ENCODE measurements at regions not wholly inside any gene's neighbourhood (a gene's known extent, or its start where the extent isn't known, plus 50 kb on each side); places are given as distances from the start of the nearest gene placed in this dataset.

DNA sequence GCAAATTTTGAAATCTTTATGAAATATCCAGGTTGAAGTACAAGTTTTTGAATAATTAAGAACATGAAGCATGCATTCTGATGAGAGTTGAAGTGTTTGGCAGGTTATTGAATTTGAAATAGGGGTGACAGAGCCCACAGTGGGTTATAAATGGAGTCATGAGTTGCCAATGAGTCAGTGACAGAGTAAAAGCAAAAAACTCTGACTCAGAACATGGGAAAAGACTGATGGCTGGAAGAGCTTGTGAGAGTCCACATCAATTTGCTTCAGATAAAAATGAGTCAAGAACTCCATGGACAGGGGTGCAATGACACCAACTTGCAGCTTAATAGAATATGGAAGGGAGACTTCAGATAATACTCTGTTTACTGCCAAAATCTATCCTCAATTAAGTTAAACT is 105.3 kb downstream of the SLC6A15 start:
- DNase-seq (ENCODE audit: low read depth, low spot score): no peak

DNA sequence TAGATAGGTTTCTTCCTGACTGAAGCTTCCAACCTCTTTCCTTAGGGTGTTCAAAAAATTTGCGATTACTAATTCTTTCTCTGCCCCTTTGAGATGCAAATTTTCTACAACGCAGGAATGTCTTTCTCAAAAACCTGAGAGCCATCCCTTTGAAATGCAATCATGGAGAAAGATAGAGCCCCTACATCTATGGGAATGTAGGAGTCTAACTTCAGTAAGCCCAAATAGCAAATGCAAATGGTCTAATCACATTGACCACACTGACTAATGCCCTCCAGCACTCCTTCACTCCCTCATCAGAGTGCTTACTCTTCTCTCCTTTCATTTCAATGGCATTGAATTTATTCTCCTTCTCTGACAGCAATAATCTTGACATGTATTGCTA is 107.1 kb downstream of the SLC6A15 start:
- peak; percentile 75 for DNase-seq (ENCODE audit: low read depth, low spot score)

DNA sequence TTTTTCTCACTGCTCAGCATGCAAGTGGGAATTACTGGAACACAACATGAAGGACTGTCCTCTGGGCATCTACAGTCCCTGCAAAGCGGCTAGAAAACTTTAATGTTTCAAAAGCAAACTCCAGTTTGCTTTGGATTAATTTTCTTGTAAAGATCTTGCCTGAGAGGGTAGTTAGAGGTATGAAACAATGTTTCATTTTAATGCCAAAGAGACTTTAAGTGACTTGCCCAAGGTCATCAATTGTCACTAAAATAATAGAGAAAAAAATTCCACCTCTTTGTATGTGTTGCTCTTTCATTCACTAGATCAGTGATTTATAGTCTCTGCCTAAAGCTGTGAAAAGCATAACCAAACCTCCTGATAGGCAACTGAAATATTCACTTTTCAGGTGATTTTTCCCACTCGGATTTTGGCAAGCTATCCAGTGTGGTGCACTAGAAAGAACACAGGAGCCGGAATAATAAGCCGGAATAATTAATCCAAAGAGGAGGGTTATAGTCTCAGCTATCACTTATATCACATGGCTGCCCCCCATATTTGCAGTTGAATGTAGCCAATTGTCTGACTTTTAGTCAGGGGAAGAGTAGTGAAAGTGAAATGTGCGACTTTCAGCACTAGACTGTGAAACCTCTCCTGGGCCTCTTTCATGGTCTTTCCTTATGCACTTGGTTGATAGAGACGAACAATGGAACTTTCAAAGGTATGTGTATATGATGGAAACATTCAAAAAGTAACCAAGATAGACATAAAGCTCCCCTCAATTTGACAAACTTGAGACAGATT is 107.7 kb downstream of the SLC6A15 start:
- DNase-seq (ENCODE audit: low read depth, low spot score): no peak

DNA sequence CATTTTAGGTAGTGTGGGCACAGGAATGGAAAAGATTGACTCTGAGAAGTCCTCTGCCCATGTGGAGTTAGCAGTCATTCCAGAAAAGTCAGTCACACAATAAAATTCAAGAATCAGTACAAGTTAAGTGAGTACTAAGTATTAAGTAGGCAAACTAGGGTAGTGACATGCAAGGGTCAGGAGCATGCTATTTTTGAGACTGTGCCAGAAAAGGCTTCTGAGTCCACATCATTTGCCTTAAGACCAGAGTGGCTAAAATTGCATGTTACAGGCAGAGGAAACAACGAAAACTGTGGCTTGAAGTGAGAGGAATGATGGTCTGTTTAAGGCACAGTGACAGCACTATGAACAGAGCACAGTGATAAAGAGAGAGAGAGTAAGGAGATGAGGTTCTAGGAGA is 108.9 kb downstream of the SLC6A15 start:
- no peak for DNase-seq (ENCODE audit: low read depth, low spot score)

DNA sequence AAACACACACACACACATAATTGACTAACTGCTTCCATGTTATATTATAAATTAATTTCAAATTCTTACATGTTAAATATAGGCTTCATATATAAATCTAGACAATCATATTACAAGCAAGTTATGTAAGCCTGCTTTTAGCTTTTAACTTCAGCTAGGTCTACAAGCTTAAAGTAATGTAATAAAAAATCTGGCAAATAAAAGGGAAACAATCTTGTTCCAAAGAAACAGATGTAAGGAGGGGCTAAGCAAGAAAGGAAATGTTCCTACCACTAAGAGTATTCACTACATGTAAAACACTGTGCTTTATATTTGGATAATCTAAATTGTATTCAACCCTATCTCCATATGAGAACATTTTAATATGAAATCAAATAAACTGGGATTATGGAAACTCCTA is 110.4 kb downstream of the SLC6A15 start:
- DNase-seq (ENCODE audit: low read depth, low spot score): no peak

DNA sequence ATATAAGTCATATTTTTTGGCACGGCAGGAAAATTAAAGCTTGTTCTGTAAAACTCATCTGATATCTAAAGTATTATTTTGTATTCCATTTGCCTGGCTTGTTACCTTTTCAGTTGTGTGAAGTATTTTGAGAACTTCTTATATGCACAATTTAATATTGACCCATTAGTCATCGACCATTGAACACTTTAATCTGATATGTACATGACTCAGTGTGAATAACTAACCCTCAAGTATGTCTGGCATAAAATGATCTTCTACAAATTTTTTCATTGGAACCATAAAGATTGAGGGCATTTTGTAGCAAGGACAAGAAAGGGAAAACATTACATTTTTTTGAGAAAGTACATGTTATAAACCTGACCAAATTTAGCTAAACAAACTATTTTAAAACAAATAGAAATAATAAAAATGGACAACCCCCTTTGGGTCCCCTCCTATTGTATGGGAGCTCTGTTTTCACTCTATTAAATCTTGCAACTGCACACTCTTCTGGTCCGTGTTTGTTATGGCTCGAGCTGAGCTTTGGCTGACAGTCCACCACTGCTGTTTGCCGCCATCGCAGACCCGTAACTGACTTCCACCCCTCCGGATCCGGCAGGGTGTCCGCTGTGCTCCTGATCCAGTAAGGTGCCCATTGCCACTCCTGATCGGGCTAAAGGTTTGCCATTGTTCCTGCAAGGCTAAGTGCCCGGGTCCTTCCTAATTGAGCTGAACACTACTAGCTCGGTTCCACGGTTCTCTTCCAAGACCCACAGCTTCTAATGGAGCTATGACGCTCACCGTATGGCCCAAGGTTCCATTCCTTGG is 118.8 kb downstream of the SLC6A15 start:
- DNase-seq (ENCODE audit: low read depth, low spot score): no peak

DNA sequence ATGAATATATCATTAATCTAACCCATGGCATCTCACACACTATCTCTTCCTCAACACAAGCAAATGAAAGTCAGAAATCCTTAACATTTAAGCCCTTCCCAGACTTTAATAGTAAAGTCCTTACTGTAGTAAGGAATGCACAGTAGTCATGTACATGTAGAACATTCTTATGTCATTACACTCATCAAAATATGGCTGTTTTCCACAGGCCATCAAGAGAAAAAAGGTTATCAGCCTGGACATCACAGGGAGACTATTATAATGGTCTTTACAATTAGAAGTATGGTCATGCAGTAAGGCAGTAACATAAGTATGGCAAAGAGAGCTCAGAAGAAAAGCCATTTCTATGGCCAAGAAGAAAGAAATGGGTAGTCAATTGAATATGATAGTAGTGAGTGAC is 121.2 kb downstream of the SLC6A15 start:
- no peak for DNase-seq (ENCODE audit: low read depth, low spot score)

DNA sequence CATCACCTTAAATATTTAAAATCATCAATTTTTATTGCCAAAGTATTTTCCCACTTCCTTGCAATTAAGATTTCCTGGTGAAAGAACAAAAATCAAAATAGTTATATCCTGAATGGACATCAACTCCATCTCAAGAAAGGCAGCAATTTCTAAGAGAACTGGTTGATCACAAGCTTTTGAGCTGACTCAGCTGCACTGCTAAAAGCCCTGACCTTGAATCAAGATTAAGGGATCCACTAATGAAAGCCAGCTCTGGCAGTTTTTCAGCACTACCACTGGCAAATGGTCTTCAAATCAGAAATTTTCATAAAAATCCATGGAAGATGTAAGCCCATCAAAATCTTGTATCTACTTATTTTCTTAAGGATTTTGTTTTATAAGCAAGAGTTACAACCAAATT is 123.4 kb downstream of the SLC6A15 start:
- no peak for DNase-seq (ENCODE audit: low read depth, low spot score)

DNA sequence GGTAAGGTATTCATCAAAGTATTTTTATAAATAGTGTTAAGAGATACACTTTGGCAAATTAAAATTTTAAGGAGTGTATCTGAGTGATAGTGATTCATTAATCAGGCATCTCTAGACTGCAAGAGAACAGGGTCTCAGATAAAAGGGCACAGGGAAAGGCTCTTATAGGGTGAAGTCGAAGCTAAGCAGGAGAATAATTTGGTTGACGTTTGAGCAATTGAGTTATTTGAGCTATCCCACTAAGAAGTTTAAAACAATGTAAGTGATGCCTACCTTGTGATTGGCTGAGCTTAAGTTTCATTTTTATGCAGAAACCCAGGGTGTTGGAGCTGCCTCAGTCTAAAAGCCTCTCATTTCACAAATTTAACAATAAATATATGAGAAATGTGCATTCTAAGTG is 125.3 kb downstream of the SLC6A15 start:
- no peak for DNase-seq (ENCODE audit: low read depth, low spot score)

DNA sequence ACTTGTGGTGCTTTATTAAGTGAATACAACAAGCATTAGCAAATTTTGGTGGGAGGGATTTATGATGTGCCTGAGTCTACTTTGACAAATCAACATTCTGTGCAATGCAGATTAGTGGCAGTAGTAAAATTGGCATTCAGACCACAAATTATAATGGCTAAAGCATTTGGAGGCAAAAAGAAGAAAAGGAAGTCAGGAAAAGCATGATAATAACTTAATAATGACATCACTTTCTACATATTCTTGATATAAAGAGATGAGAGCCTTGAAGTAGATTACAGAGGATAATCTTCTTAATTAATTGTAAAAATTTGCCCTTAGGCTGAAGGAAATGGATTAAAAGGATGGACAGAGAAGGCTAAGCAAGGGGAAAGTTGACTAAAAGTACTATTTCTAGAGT is 126.0 kb downstream of the SLC6A15 start:
- no peak for DNase-seq (ENCODE audit: low read depth, low spot score)

DNA sequence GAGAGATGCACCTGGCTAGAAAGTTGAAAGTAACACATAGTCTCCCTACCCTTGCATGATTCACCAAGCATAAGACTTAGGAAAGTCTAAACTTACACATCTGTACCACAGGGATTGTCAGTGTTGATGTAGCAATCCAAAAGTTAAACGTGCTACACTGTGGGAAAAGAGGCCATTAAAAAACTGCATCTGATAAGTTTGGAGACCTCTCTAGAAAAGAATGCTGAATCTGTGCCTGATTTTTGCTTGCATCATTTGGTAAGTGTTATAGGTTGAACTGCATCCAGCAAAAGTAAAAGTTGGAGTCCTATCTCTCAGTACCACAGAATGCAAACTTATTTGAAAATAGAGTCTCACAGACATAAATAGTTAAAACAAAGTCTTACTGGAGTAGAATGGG is 126.6 kb downstream of the SLC6A15 start:
- DNase-seq (ENCODE audit: low read depth, low spot score): no peak

DNA sequence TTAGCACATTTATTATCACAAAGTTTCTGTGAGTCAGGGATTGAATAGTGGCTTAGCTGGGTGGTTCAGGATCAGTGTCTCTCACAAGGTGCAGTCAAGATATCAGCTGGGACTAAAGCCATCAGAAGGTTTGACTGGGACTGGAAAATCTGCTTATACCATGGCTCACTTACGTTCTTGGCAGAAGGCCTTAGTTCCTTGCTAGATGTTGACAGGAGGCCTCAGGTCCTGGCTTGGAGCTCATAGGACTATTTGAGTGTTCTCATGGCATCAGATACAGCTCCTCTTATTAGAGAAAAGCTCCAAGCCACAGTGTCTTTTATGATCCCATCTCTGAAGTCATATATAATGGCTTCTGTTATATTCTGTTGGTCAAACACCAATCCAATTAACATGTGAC is 127.3 kb downstream of the SLC6A15 start:
- DNase-seq (ENCODE audit: low read depth, low spot score): no peak

DNA sequence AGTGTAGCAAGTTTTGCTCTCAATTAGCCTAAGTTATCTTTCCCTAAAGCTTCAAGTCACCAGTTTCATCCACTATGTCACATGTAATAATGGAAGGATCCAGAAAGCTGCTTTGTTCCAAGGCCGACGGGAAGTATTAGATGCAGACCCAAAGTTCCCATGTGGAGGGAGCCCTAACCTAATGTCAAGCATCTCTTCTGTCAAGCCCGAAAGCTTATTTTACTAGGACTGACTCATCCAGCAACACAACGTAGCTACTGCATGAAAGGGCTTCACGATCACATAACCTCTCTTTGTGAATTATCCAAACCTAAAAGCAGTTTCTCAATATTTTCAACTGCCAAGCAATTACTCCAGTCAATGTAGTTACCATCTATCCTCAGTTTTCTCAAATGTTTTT is 133.4 kb downstream of the SLC6A15 start:
- no peak for DNase-seq (ENCODE audit: low read depth, low spot score)

DNA sequence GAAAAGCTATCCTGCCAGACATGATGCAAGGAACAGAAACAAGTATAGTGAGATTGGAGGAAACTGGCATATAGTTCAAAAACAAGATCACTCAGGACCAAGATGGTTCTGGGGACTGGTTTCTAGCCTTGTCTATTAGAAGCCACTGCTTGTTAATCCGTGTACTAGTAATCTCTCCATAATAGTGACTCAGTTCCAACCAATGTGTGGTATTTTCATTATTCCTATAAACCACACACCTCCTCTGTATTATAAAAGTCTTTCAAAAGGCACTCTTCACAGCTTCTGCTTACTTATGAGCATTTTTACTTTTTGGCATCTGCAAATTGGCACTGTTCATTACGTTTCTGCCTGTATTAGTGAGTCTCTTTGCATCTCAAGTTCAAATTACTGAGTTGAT is 140.3 kb downstream of the SLC6A15 start:
- DNase-seq (ENCODE audit: low read depth, low spot score): no peak

DNA sequence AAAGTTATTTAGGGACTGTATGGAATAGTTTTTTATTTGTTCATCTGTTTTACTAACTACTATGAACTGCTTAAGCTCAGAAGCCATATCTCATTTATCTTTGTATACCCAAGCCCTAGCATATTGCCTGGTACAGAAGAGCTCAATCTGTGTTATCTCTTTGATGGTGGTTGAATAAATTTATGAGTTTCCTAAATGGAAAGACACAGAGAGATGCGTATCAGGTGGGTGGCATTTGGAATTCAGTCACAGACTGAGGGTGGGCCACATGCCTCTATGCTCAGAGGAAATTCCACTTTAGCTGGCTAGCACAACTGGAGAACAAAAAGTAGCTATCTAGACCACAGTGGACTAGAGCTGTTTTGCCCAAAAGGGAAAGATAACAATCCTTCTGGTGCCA is 145.5 kb downstream of the SLC6A15 start:
- no peak for DNase-seq (ENCODE audit: low read depth, low spot score)

DNA sequence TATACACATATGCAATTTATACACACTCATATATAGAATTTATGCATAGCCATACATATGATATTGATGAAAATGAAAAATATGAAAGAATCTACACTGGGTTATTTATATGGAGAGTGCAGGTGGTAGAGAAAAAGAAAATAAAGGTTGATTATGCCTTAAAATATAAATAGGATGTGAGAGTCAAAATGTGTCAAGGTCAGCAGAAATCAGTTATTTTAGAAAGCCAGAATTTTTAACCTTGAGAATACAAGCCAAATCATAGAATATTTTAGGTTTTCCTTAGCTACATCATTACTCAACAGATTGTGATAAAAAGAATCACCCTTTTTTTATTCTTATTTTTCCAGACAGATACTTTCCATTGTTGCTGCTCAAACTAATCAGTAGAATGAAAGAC is 146.2 kb downstream of the SLC6A15 start:
- no peak for DNase-seq (ENCODE audit: low read depth, low spot score)

DNA sequence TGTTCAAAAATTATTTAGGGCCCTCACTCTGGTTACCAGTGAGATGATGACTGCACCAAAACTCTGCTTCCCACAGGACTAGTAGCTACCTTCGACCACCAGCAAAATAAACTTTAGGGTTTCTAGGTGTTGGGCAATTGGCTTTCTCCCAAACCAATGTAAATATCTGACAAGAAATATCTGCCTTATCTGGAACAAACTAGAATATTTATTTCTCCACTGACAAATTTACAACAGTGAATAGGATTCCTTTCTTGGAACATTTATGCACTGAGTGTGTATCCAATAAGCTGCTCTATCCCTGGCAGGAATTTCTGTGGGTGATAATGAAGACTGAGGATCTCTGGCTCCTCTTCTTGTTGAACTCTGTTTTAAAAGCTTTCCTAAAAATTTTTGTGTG is 148.6 kb downstream of the SLC6A15 start:
- no peak for DNase-seq (ENCODE audit: low read depth, low spot score)

DNA sequence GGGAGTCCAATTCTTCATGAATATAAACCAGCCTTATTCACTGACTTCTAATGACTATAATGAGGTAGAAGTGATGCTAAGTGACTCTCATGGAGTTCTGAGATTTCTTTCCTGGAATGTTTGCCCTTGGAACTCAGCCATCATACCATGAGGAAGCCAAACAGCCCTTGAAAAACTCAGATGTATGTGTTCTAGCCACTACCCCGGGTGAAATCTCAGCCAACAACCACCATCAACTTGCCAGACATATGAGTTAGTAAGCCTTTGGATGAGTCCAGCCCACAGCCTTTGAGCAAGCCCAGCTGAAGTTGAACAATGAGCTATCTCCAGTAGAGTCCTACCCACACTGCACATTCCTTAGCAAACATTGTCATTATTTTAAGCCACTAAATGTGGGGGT is 149.5 kb downstream of the SLC6A15 start:
- DNase-seq (ENCODE audit: low read depth, low spot score): no peak

DNA sequence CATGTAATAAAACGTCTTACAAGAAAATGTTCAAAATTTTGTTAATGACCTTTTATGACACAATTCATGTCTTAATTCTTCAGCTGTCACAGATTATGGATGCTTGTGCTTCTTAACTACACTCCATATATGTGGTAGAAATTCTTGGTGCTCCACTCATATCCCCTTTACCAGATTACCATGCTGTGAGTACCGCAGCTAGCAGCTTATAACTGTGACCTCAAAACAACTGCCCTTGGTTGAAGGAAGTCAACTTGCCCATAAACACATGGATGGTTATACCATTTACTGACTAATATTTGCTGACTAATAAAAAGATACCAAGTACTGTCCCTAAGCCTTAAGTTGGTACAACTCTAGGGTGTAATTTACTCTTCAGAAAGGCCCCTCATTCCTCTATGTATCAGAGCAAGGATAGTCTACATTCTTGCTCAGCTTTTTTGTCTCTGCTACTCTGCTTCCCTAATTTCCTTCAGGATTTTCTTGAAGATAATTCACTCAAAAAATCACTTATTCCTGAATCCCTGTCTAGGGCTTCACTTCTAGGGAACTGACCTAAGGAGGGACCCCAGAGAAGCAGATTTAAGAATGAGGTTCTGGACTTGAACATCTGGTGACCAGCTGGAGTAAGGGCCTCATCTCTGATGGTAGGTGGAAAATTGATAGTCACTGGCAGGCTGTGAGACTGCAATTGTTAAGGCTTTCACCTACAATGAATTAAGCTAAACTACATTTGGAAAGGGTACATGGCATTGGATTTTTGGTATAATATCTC is 152.3 kb downstream of the SLC6A15 start:
- no peak for DNase-seq (ENCODE audit: low read depth, low spot score)

DNA sequence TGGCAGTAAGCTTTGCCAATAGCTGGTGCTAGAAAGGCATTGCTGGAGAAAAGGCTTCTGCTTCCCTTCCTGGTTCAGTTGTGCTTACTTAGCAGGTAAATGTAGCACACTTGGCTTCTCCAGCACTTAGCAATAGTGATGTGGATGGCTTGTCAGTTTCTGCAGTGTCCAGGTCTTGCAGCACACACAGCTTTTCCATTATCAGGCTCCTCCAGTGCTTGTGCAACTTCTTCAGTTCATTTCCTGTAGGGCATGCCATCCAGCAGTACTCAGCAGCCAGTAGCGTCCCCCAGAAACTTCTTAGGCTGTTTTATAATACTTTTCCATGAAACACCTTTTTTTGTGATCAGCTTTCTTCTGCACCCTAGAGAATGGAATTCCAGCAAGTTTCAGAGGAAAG is 154.6 kb downstream of the SLC6A15 start:
- no peak for DNase-seq (ENCODE audit: low read depth, low spot score)

DNA sequence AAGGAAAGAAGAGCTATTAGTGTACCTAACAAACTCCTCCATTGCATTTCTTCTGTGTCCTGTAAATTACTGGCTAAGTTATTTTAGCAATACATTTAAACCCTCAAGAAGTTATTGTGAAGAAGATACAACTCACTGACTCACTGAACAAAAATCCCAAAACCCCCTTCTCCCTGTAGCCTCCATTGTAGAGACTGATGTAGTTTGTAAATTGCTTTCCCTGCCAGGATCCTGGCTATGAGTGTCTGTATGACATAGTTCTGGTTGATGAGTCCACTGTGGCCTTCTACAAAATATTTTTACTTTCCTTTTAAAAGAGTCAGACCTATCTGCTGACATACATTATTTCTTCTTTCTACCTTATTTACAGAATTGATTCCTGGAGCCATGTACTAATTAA is 155.6 kb downstream of the SLC6A15 start:
- DNase-seq (ENCODE audit: low read depth, low spot score): no peak

DNA sequence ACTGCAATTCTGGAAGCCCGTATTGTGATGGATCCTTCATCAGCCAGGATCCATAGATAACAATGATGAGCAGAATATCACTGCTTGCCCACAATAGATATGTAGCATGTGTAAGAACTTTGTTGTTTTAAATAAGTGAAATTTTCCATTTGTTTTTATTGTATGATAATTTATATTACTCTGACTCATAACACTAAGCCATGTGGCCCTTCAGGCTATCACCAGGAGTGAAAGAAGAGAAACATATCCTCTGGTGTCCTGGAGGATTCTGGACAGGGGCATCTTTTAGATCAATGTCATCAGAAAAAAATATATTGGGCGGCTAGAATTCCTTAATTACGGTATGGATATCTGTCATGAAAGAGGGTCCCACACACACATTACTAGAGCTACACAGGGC is 167.5 kb downstream of the SLC6A15 start:
- DNase-seq (ENCODE audit: low read depth, low spot score): no peak

DNA sequence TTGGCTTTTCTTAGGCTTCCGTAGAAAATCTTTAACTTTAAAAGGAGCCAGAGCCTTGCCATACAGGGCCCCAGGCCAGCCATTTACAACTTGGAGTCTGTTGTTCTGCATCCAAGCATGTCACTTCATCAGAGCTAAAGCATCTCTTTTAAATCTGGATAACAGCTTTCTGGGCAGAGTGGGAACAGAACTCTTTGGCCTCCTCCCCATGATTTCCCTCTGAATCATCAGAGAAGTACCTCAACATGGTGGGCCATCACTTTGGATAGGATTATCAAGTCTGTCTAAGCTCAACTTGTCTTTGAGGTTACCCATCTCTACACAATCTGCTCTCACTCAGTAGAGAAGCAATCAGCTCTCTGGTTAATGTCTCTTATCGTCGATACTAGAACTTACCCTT is 170.9 kb downstream of the SLC6A15 start:
- DNase-seq (ENCODE audit: low read depth, low spot score): peak; percentile 44

All from ELF-1 (cell line).